Neural progenitor cell (in vitro differentiated cells): ENCODE measurements at regions not wholly inside any gene's neighbourhood (a gene's known extent, or its start where the extent isn't known, plus 50 kb on each side); places are given as distances from the start of the nearest gene placed in this dataset.

Experiments used
- EZH2 ChIP-seq: fragments of 200-600 bp; sonication (generic); IDR thresholded peaks from 2 replicates; pipeline ENCODE4 v1.6.1; 2017; ENCODE audit warnings: antibody characterized with exemption, mild to moderate bottlenecking, moderate library complexity
- EZH2phosphoT487 ChIP-seq: fragments of 200-600 bp; sonication (generic); IDR thresholded peaks from 2 replicates; pipeline ENCODE4 v1.6.1; 2017; ENCODE audit warnings: antibody characterized with exemption
- TF ChIP-seq, protein P1 (sequence below): fragments of 200-600 bp; sonication (generic); IDR thresholded peaks from 2 replicates; pipeline ENCODE4 v1.5.1; 2017; ENCODE audit warnings: antibody characterized with exemption, mild to moderate bottlenecking

DNA sequence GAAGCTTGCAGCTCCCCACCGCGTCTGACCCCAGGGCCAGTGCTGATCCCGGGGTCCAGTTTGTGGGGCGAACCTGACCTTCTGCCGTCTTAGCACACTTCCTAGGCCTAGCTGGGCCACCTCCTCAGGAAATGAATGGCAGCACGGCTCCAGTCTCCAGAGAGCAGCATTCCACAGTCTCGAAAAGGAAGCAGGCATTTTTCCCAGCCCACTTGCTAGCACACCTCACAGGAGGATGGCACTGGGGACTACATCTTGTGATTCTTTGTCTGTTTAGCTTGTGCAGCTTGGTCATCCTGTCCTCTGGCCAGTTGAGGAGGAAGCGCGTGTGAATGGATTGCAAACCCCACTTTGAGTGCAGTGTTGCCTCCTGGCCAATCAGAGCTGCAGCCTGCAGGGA is 308.0 kb upstream of the IRX2 start:
- TF ChIP-seq, protein P1, sequence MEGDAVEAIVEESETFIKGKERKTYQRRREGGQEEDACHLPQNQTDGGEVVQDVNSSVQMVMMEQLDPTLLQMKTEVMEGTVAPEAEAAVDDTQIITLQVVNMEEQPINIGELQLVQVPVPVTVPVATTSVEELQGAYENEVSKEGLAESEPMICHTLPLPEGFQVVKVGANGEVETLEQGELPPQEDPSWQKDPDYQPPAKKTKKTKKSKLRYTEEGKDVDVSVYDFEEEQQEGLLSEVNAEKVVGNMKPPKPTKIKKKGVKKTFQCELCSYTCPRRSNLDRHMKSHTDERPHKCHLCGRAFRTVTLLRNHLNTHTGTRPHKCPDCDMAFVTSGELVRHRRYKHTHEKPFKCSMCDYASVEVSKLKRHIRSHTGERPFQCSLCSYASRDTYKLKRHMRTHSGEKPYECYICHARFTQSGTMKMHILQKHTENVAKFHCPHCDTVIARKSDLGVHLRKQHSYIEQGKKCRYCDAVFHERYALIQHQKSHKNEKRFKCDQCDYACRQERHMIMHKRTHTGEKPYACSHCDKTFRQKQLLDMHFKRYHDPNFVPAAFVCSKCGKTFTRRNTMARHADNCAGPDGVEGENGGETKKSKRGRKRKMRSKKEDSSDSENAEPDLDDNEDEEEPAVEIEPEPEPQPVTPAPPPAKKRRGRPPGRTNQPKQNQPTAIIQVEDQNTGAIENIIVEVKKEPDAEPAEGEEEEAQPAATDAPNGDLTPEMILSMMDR, result no peak
- no peak for TF ChIP-seq EZH2
- no peak for TF ChIP-seq EZH2phosphoT487
